ENCODE measurements at regions not wholly inside any gene's neighbourhood (a gene's known extent, or its start where the extent isn't known, plus 50 kb on each side); places are given as distances from the start of the nearest gene placed in this dataset.

DNA sequence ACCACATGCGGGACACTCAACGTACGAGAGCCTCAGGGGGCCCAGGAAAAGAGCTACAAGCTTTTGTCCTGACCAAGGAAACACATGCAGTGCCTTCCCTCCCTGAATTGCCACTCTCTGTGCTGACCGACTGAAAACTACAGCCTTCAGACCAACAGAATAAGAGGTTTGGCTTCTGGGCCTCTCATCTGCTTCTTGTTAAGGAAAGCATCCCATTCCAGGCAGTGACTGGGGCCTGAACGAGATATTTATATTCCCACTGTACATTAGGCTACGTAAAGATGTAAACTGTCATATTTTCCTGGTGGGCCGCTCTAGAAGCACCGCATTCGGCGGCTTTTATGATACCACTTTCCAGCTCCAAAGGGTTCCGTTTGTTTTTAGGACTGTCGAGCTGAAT lies 208.9 kb upstream of the TPM1 start:
- Histone ChIP-seq H3K9me3 (ENCODE audit: control insufficient read depth, low read length) (no peaks in the 10 kb centered on the region), H3K9ac (ENCODE audit: extremely low read depth, low read length, poor library complexity, severe bottlenecking) (no peak overlapping the region), H3K27ac (ENCODE audit: low read depth, low read length) (no peak overlapping the region), H3K27me3 (ENCODE audit: control insufficient read depth, insufficient read depth, low read length, poor library complexity, severe bottlenecking) (no peaks in the 10 kb centered on the region), H3K4me3 (ENCODE audit: low read length) (no peak overlapping the region), H3K4me1 (ENCODE audit: control insufficient read depth, insufficient read depth, low read length) (no peaks in the 10 kb centered on the region), H3K36me3 (ENCODE audit: control insufficient read depth, insufficient read depth, low read length) (peaks cover 45% of the 10 kb centered on the region)
- Mint-ChIP-seq H3K36me3 (ENCODE audit: low read depth) (peaks cover 35% of the 10 kb centered on the region), H3K27ac (no peak overlapping the region), H3K9me3 (no peaks in the 10 kb centered on the region), H3K4me3 (no peak overlapping the region), H3K4me1 (no peaks in the 10 kb centered on the region), H3K27me3 (ENCODE audit: insufficient read depth) (no peaks in the 10 kb centered on the region)
- TF ChIP-seq, protein P1, sequence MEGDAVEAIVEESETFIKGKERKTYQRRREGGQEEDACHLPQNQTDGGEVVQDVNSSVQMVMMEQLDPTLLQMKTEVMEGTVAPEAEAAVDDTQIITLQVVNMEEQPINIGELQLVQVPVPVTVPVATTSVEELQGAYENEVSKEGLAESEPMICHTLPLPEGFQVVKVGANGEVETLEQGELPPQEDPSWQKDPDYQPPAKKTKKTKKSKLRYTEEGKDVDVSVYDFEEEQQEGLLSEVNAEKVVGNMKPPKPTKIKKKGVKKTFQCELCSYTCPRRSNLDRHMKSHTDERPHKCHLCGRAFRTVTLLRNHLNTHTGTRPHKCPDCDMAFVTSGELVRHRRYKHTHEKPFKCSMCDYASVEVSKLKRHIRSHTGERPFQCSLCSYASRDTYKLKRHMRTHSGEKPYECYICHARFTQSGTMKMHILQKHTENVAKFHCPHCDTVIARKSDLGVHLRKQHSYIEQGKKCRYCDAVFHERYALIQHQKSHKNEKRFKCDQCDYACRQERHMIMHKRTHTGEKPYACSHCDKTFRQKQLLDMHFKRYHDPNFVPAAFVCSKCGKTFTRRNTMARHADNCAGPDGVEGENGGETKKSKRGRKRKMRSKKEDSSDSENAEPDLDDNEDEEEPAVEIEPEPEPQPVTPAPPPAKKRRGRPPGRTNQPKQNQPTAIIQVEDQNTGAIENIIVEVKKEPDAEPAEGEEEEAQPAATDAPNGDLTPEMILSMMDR (conservative IDR thresholded peaks at IDR 0.05) = no peak
- 90 to 91% methylated on average over 12 of the region's 12 CpGs for WGBS, 2 experiments (ENCODE audit: insufficient coverage in 1 of 2, insufficient read length in 1 of 2)
- no peak for DNase-seq

GRCh38 chr15:62834686-62835329 lies 207.7 kb upstream of the TPM1 start:
- Mint-ChIP-seq H3K27ac (no peak overlapping the region), H3K4me1 (no peaks in the 10 kb centered on the region), H3K4me3 (no peak overlapping the region), H3K36me3 (ENCODE audit: low read depth) (peaks cover 43% of the 10 kb centered on the region), H3K9me3 (no peaks in the 10 kb centered on the region), H3K27me3 (ENCODE audit: insufficient read depth) (no peaks in the 10 kb centered on the region)
- H3K4me3 ChIP-seq (ENCODE audit: low read length) = no peak overlapping the region
- peaks cover 57% of the 10 kb centered on the region for H3K36me3 ChIP-seq (ENCODE audit: control insufficient read depth, insufficient read depth, low read length)
- TF ChIP-seq, protein P1 (conservative IDR thresholded peaks at IDR 0.05) = no peak
- H3K4me1 ChIP-seq (ENCODE audit: control insufficient read depth, insufficient read depth, low read length) = no peaks in the 10 kb centered on the region
- H3K27me3 ChIP-seq (ENCODE audit: control insufficient read depth, insufficient read depth, low read length, poor library complexity, severe bottlenecking) = no peaks in the 10 kb centered on the region
- no peak for DNase-seq
- H3K9ac ChIP-seq (ENCODE audit: extremely low read depth, low read length, poor library complexity, severe bottlenecking) = no peak overlapping the region
- WGBS, 2 experiments (ENCODE audit: insufficient coverage in 1 of 2, insufficient read length in 1 of 2) = 98 to 100% methylated on average over 3 to 7 of the region's 7 CpGs
- H3K9me3 ChIP-seq (ENCODE audit: control insufficient read depth, low read length) = no peaks in the 10 kb centered on the region
- no peak overlapping the region for H3K27ac ChIP-seq (ENCODE audit: low read depth, low read length)

GRCh38 chr15:62835351-62835750 lies 207.2 kb upstream of the TPM1 start:
- Mint-ChIP-seq H3K9me3 (no peaks in the 10 kb centered on the region), H3K27ac (no peak overlapping the region), H3K4me3 (no peak overlapping the region), H3K36me3 (ENCODE audit: low read depth) (peaks cover 48% of the 10 kb centered on the region), H3K4me1 (no peaks in the 10 kb centered on the region), H3K27me3 (ENCODE audit: insufficient read depth) (no peaks in the 10 kb centered on the region)
- Histone ChIP-seq H3K36me3 (ENCODE audit: control insufficient read depth, insufficient read depth, low read length) (peaks cover 62% of the 10 kb centered on the region), H3K9me3 (ENCODE audit: control insufficient read depth, low read length) (no peaks in the 10 kb centered on the region), H3K9ac (ENCODE audit: extremely low read depth, low read length, poor library complexity, severe bottlenecking) (no peak overlapping the region), H3K27me3 (ENCODE audit: control insufficient read depth, insufficient read depth, low read length, poor library complexity, severe bottlenecking) (no peaks in the 10 kb centered on the region), H3K4me1 (ENCODE audit: control insufficient read depth, insufficient read depth, low read length) (no peaks in the 10 kb centered on the region), H3K27ac (ENCODE audit: low read depth, low read length) (no peak overlapping the region), H3K4me3 (ENCODE audit: low read length) (no peak overlapping the region)
- WGBS, 2 experiments (ENCODE audit: insufficient coverage in 1 of 2, insufficient read length in 1 of 2) = 95 to 97% methylated on average over 4 to 8 of the region's 8 CpGs
- DNase-seq = no peak
- TF ChIP-seq, protein P1 (conservative IDR thresholded peaks at IDR 0.05) = no peak

Data from endodermal cell (in vitro differentiated cells).